ENCODE measurements at regions not wholly inside any gene's neighbourhood (a gene's known extent, or its start where the extent isn't known, plus 50 kb on each side); places are given as distances from the start of the nearest gene placed in this dataset.

- no peak for DNase-seq (ENCODE audit: low read depth, low spot score)
- Histone ChIP-seq H3K9me3 (ENCODE audit: control insufficient read depth, insufficient read depth, low read depth, low read length) (no peaks in the 10 kb centered on the region), H3K4me3 (ENCODE audit: low read depth in 2 of 2, low read length in 2 of 2) (no peak overlapping the region), H3K36me3 (ENCODE audit: control insufficient read depth, insufficient read depth, low read length) (no peaks in the 10 kb centered on the region), H3K27me3 (ENCODE audit: control insufficient read depth, insufficient read depth, low read length) (no peaks in the 10 kb centered on the region), H3K27ac (ENCODE audit: low read length) (no peak overlapping the region), H3K4me1 (ENCODE audit: control insufficient read depth, insufficient read depth, low read length) (no peaks in the 10 kb centered on the region)
- intact Hi-C loops (cut with micrococcal nuclease; ENCODE audit: unreplicated experiment) (no loop called here), in situ Hi-C loops (cut with HindIII; ENCODE audit: low pct_unique_long_range_greater_than_20kb, low sequenced_read_pairs) (no loop called here)
- no TSS peak for BruUV-seq (replicated peaks)
- POLR2A ChIA-PET, result no interaction called here
- CTCF ChIA-PET, result no interaction called here
- ATAC-seq, result no peak
- no peak for TF ChIP-seq POLR2AphosphoS5 (IDR thresholded peaks at IDR 0.05; ENCODE audit: low read depth, low read length)
- no peak for TF ChIP-seq REST (IDR thresholded peaks at IDR 0.05; ENCODE audit: insufficient read depth in 1 of 2, low read depth in 2 of 2, low read length in 1 of 2)
- no peak for TF ChIP-seq SIN3A (IDR thresholded peaks at IDR 0.05; ENCODE audit: borderline replicate concordance, insufficient read depth, low read depth, low read length)
- no peak for TF ChIP-seq CTCF (IDR thresholded peaks at IDR 0.05)
- no peak for TF ChIP-seq TCF7L2 (IDR thresholded peaks at IDR 0.05; ENCODE audit: low read depth, low read length)
These were observed 2156.9 kb upstream of the C9orf72 start for GRCh38 chr9:29730163-29730562.

GRCh38 chr9:29740518-29740917 lies 2167.2 kb upstream of the C9orf72 start:
- no peaks in the 10 kb centered on the region for H3K27me3 ChIP-seq (ENCODE audit: control insufficient read depth, insufficient read depth, low read length)
- no peak overlapping the region for H3K4me3 ChIP-seq (ENCODE audit: low read depth in 2 of 2, low read length in 2 of 2)
- 0 out of 2 replicates have a peak, but pooled peaks cover 4% of the 10 kb centered on the region for H3K9me3 ChIP-seq (ENCODE audit: control insufficient read depth, insufficient read depth, low read depth, low read length)
- no TSS peak for BruUV-seq (replicated peaks)
- DNase-seq (ENCODE audit: low read depth, low spot score) (no peak), ATAC-seq (no peak)
- in situ Hi-C loops (cut with HindIII; ENCODE audit: low pct_unique_long_range_greater_than_20kb, low sequenced_read_pairs) (no loop called here), intact Hi-C loops (cut with micrococcal nuclease; ENCODE audit: unreplicated experiment) (no loop called here)
- no peaks in the 10 kb centered on the region for H3K4me1 ChIP-seq (ENCODE audit: control insufficient read depth, insufficient read depth, low read length)
- no peaks in the 10 kb centered on the region for H3K36me3 ChIP-seq (ENCODE audit: control insufficient read depth, insufficient read depth, low read length)
- H3K27ac ChIP-seq (ENCODE audit: low read length), result no peak overlapping the region
- TF ChIP-seq CTCF (IDR thresholded peaks at IDR 0.05), result no peak
- no peak for TF ChIP-seq TCF7L2 (IDR thresholded peaks at IDR 0.05; ENCODE audit: low read depth, low read length)
- TF ChIP-seq REST (IDR thresholded peaks at IDR 0.05; ENCODE audit: insufficient read depth in 1 of 2, low read depth in 2 of 2, low read length in 1 of 2), result no peak
- no peak for TF ChIP-seq SIN3A (IDR thresholded peaks at IDR 0.05; ENCODE audit: borderline replicate concordance, insufficient read depth, low read depth, low read length)
- no peak for TF ChIP-seq POLR2AphosphoS5 (IDR thresholded peaks at IDR 0.05; ENCODE audit: low read depth, low read length)
- ChIA-PET CTCF (no interaction called here), POLR2A (no interaction called here)
